ENCODE measurements at regions not wholly inside any gene's neighbourhood (a gene's known extent, or its start where the extent isn't known, plus 50 kb on each side); places are given as distances from the start of the nearest gene placed in this dataset.

DNA sequence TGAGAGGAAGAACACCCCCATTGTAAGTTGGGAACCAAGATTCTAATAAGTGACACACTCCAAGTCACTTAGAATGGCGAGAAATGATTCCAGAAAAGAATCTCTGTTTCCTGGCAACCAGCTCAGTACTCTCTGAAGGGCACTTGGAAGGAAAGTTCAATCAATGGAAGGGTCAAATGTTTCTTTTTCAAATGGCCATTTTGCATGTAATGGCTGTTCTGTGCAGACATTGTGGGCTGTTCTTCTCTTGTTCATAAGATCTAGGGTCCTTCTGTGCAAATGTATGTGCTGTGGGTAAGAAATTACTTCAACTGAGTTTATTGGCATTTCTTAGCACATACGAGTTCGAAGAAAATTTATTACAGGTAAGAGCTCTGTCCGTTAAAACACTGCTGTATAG, 145.3 kb downstream of the EVX1 start:
- no peak overlapping the region for H3K4ac ChIP-seq (ENCODE audit: low read length)
- no peak overlapping the region for H3K14ac ChIP-seq (ENCODE audit: low read length)
- H2BK12ac ChIP-seq (ENCODE audit: low read length): no peak overlapping the region
- H3K4me1 ChIP-seq (ENCODE audit: control insufficient read depth in 2 of 2, insufficient read depth in 1 of 2, low read depth in 1 of 2, low read length in 2 of 2): peaks cover 0 to 4% of the 10 kb centered on the region in 2 donors
- H3K4me2 ChIP-seq (ENCODE audit: insufficient read depth, low read length, poor library complexity, severe bottlenecking): no peak overlapping the region
- H2AFZ ChIP-seq (ENCODE audit: low read length): no peak overlapping the region
- H2BK5ac ChIP-seq (ENCODE audit: low read length): no peak overlapping the region
- no peaks in the 10 kb centered on the region for H3K79me1 ChIP-seq (ENCODE audit: low read depth, low read length)
- H3K27me3 ChIP-seq (ENCODE audit: control insufficient read depth in 3 of 3, insufficient read depth in 3 of 3, low read depth in 1 of 3, low read length in 3 of 3): no peaks in the 10 kb centered on the region
- no peak overlapping the region for H4K8ac ChIP-seq (ENCODE audit: low read depth, low read length)
- WGBS, 2 donors (ENCODE audit: extremely low coverage in 2 of 2, insufficient read length in 2 of 2, insufficient replicate concordance in 1 of 2): no CpG with 5 or more reads among the region's 4 CpGs
- no peak overlapping the region for H2BK15ac ChIP-seq (ENCODE audit: low read length)
- no peak overlapping the region for H2AK5ac ChIP-seq (ENCODE audit: low read depth, low read length)
- no peak overlapping the region for H4K91ac ChIP-seq (ENCODE audit: low read depth, low read length, poor library complexity)
- no peak overlapping the region for H3K4me3 ChIP-seq (ENCODE audit: low read length in 2 of 2)
- H3K18ac ChIP-seq (ENCODE audit: low read length): no peak overlapping the region
- H3K9me3 ChIP-seq (replicated peaks in 1 of 2; ENCODE audit: control insufficient read depth in 2 of 2, insufficient read depth in 1 of 2, low read depth in 1 of 2, low read length in 2 of 2): no peaks in the 10 kb centered on the region
- H2BK120ac ChIP-seq (ENCODE audit: low read depth, low read length): no peak overlapping the region
- DNase-seq (ENCODE audit: low spot score): no peak
- H3K23ac ChIP-seq (ENCODE audit: low read depth, low read length, poor library complexity): no peak overlapping the region
- H3K36me3 ChIP-seq (replicated peaks in 1 of 2; ENCODE audit: control insufficient read depth in 2 of 2, insufficient read depth in 2 of 2, low read length in 2 of 2): no peaks in the 10 kb centered on the region
- H3K9ac ChIP-seq (ENCODE audit: low read depth, low read length, poor library complexity): no peak overlapping the region
- no peak overlapping the region for H3K27ac ChIP-seq (replicated peaks; ENCODE audit: low read length)

DNA sequence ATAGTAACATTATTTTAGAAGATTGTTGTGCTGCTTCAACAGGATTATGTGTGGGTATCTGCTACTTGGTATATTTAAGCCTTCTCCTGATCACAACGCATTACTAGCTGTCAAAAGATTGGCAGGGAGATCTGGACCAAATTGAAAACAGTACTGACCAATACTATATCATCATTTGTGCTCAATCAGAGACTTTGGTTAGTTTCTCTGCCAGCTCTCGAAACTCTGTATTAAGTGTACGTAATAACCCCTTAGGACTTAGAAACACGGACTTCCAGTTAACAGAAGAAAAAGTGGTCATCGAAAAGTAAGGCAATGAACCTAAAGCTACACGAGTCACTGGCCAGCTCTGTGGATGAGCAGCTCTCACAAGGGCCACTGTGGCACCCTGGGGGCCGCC, 146.0 kb downstream of the EVX1 start:
- Histone ChIP-seq H4K8ac (ENCODE audit: low read depth, low read length) (no peak overlapping the region), H3K4me2 (ENCODE audit: insufficient read depth, low read length, poor library complexity, severe bottlenecking) (no peak overlapping the region), H2BK15ac (ENCODE audit: low read length) (no peak overlapping the region), H3K27ac (replicated peaks; ENCODE audit: low read length) (no peak overlapping the region), H3K4me3 (ENCODE audit: low read length in 2 of 2) (no peak overlapping the region), H2BK12ac (ENCODE audit: low read length) (no peak overlapping the region), H4K91ac (ENCODE audit: low read depth, low read length, poor library complexity) (no peak overlapping the region), H3K14ac (ENCODE audit: low read length) (no peak overlapping the region), H2BK5ac (ENCODE audit: low read length) (no peak overlapping the region), H3K9me3 (replicated peaks in 1 of 2; ENCODE audit: control insufficient read depth in 2 of 2, insufficient read depth in 1 of 2, low read depth in 1 of 2, low read length in 2 of 2) (no peaks in the 10 kb centered on the region), H3K18ac (ENCODE audit: low read length) (no peak overlapping the region), H3K36me3 (replicated peaks in 1 of 2; ENCODE audit: control insufficient read depth in 2 of 2, insufficient read depth in 2 of 2, low read length in 2 of 2) (no peaks in the 10 kb centered on the region), H3K4ac (ENCODE audit: low read length) (no peak overlapping the region), H2BK120ac (ENCODE audit: low read depth, low read length) (no peak overlapping the region), H3K9ac (ENCODE audit: low read depth, low read length, poor library complexity) (no peak overlapping the region), H3K27me3 (ENCODE audit: control insufficient read depth in 3 of 3, insufficient read depth in 3 of 3, low read depth in 1 of 3, low read length in 3 of 3) (no peaks in the 10 kb centered on the region), H3K79me1 (ENCODE audit: low read depth, low read length) (no peaks in the 10 kb centered on the region), H2AK5ac (ENCODE audit: low read depth, low read length) (no peak overlapping the region), H2AFZ (ENCODE audit: low read length) (no peak overlapping the region), H3K23ac (ENCODE audit: low read depth, low read length, poor library complexity) (no peak overlapping the region), H3K4me1 (ENCODE audit: control insufficient read depth in 2 of 2, insufficient read depth in 1 of 2, low read depth in 1 of 2, low read length in 2 of 2) (peaks cover 0 to 4% of the 10 kb centered on the region in 2 donors)
- WGBS, 2 donors (ENCODE audit: extremely low coverage in 2 of 2, insufficient read length in 2 of 2, insufficient replicate concordance in 1 of 2): no CpG with 5 or more reads among the region's 7 CpGs
- DNase-seq (ENCODE audit: low spot score): no peak

DNA sequence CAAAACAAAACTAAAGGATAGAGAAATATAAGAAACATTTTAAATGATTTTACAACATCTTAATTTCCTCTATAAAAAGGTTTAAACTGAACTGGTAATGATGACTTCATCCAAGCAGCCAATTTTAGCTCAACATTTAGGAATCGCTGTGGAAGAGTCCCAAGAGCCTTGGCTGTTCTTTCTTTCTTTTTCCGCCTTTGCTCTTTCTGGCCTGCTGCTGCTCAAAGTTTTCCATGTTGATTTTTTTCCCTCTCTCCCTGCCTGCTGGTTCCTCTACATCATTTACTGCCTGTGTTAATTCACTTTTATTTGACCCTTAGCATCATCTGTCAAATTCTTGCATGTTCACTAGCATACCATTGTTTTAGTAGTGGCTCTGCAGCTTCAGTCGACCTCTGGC, 146.9 kb downstream of the EVX1 start:
- Histone ChIP-seq H3K27ac (replicated peaks; ENCODE audit: low read length) (no peak overlapping the region), H3K36me3 (replicated peaks in 1 of 2; ENCODE audit: control insufficient read depth in 2 of 2, insufficient read depth in 2 of 2, low read length in 2 of 2) (no peaks in the 10 kb centered on the region), H3K4me3 (ENCODE audit: low read length in 2 of 2) (no peak overlapping the region), H3K18ac (ENCODE audit: low read length) (no peak overlapping the region), H3K9ac (ENCODE audit: low read depth, low read length, poor library complexity) (no peak overlapping the region), H3K4me2 (ENCODE audit: insufficient read depth, low read length, poor library complexity, severe bottlenecking) (no peak overlapping the region), H3K9me3 (replicated peaks in 1 of 2; ENCODE audit: control insufficient read depth in 2 of 2, insufficient read depth in 1 of 2, low read depth in 1 of 2, low read length in 2 of 2) (no peaks in the 10 kb centered on the region), H2BK5ac (ENCODE audit: low read length) (no peak overlapping the region), H3K14ac (ENCODE audit: low read length) (no peak overlapping the region), H2AFZ (ENCODE audit: low read length) (no peak overlapping the region), H3K23ac (ENCODE audit: low read depth, low read length, poor library complexity) (no peak overlapping the region), H3K4me1 (ENCODE audit: control insufficient read depth in 2 of 2, insufficient read depth in 1 of 2, low read depth in 1 of 2, low read length in 2 of 2) (peaks cover 0 to 4% of the 10 kb centered on the region in 2 donors), H2BK120ac (ENCODE audit: low read depth, low read length) (no peak overlapping the region), H3K27me3 (ENCODE audit: control insufficient read depth in 3 of 3, insufficient read depth in 3 of 3, low read depth in 1 of 3, low read length in 3 of 3) (peaks cover 0 to 4% (median 0%) of the 10 kb centered on the region in 3 experiments), H3K4ac (ENCODE audit: low read length) (no peak overlapping the region), H2AK5ac (ENCODE audit: low read depth, low read length) (no peak overlapping the region), H3K79me1 (ENCODE audit: low read depth, low read length) (no peaks in the 10 kb centered on the region), H2BK15ac (ENCODE audit: low read length) (no peak overlapping the region), H4K8ac (ENCODE audit: low read depth, low read length) (no peak overlapping the region), H4K91ac (ENCODE audit: low read depth, low read length, poor library complexity) (no peak overlapping the region), H2BK12ac (ENCODE audit: low read length) (no peak overlapping the region)
- WGBS, 2 donors (ENCODE audit: extremely low coverage in 2 of 2, insufficient read length in 2 of 2, insufficient replicate concordance in 1 of 2): no CpG with 5 or more reads among the region's 3 CpGs
- no peak for DNase-seq (ENCODE audit: low spot score)

- no CpG with 5 or more reads among the region's 1 CpG for WGBS, 2 donors (ENCODE audit: extremely low coverage in 2 of 2, insufficient read length in 2 of 2, insufficient replicate concordance in 1 of 2)
- DNase-seq (ENCODE audit: low spot score): no peak
Observed at GRCh38 chr7:27392477-27392876, 149.9 kb downstream of the EVX1 start.

More at GRCh38 chr7:27392477-27392876, 149.9 kb downstream of the EVX1 start:
- no peak overlapping the region for H3K4me2 ChIP-seq (ENCODE audit: insufficient read depth, low read length, poor library complexity, severe bottlenecking)
- peaks cover 1 to 4% of the 10 kb centered on the region in 2 donors for H3K4me1 ChIP-seq (ENCODE audit: control insufficient read depth in 2 of 2, insufficient read depth in 1 of 2, low read depth in 1 of 2, low read length in 2 of 2)
- no peak overlapping the region for H2AFZ ChIP-seq (ENCODE audit: low read length)
- no peak overlapping the region for H2BK12ac ChIP-seq (ENCODE audit: low read length)
- no peak overlapping the region for H2BK120ac ChIP-seq (ENCODE audit: low read depth, low read length)
- H3K23ac ChIP-seq (ENCODE audit: low read depth, low read length, poor library complexity): no peak overlapping the region
- H2BK15ac ChIP-seq (ENCODE audit: low read length): no peak overlapping the region
- H2AK5ac ChIP-seq (ENCODE audit: low read depth, low read length): no peak overlapping the region
- H3K9ac ChIP-seq (ENCODE audit: low read depth, low read length, poor library complexity): no peak overlapping the region
- H3K9me3 ChIP-seq (replicated peaks in 1 of 2; ENCODE audit: control insufficient read depth in 2 of 2, insufficient read depth in 1 of 2, low read depth in 1 of 2, low read length in 2 of 2): no peaks in the 10 kb centered on the region
- H3K4ac ChIP-seq (ENCODE audit: low read length): no peak overlapping the region
- no peaks in the 10 kb centered on the region for H3K79me1 ChIP-seq (ENCODE audit: low read depth, low read length)
- no peak overlapping the region for H3K27ac ChIP-seq (replicated peaks; ENCODE audit: low read length)
- no peak overlapping the region for H4K8ac ChIP-seq (ENCODE audit: low read depth, low read length)
- H3K36me3 ChIP-seq (replicated peaks in 1 of 2; ENCODE audit: control insufficient read depth in 2 of 2, insufficient read depth in 2 of 2, low read length in 2 of 2): no peaks in the 10 kb centered on the region
- no peak overlapping the region for H2BK5ac ChIP-seq (ENCODE audit: low read length)
- no peak overlapping the region for H3K14ac ChIP-seq (ENCODE audit: low read length)
- H3K18ac ChIP-seq (ENCODE audit: low read length): no peak overlapping the region
- no peak overlapping the region for H3K4me3 ChIP-seq (ENCODE audit: low read length in 2 of 2)
- H4K91ac ChIP-seq (ENCODE audit: low read depth, low read length, poor library complexity): no peak overlapping the region
- H3K27me3 ChIP-seq (ENCODE audit: control insufficient read depth in 3 of 3, insufficient read depth in 3 of 3, low read depth in 1 of 3, low read length in 3 of 3): peaks cover 0 to 6% (median 0%) of the 10 kb centered on the region in 3 experiments

Measured in neuronal stem cell (in vitro differentiated cells).